ENCODE measurements at regions not wholly inside any gene's neighbourhood (a gene's known extent, or its start where the extent isn't known, plus 50 kb on each side); places are given as distances from the start of the nearest gene placed in this dataset.

DNA sequence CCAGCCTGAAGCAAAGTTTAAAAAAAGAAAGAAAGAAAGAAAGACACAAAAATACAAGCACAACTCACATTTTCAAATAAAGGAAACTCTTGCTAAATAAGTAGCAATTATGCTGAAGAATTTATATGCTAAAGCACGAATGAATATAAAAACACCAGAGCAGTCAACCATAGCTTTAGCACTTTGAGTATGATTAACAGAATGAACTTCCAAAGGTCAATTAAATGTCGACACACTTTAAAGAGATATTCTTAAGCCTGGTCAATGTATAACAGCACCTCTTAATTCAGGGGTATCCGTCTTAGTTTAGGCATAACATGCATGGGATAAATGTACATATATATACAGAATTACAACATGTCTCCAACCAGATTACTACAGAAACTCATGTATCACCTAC is 125.9 kb downstream of the OGFRL1 start:
- Histone ChIP-seq H3K4me3 (ENCODE audit: low read length) (no peak overlapping the region), H3K9ac (ENCODE audit: low read length) (no peak overlapping the region), H3K27me3 (ENCODE audit: low read depth, low read length) (no peaks in the 10 kb centered on the region), H3K36me3 (replicated peaks; ENCODE audit: low read depth, low read length) (no peaks in the 10 kb centered on the region), H3K9me3 (ENCODE audit: insufficient read depth, low read length) (no peaks in the 10 kb centered on the region), H4K20me1 (ENCODE audit: insufficient read depth, low read length) (no peaks in the 10 kb centered on the region), H3K4me2 (ENCODE audit: low read length) (no peak overlapping the region), H3K4me1 (ENCODE audit: low read length) (peaks cover 10% of the 10 kb centered on the region), H3K79me2 (ENCODE audit: low read length) (no peaks in the 10 kb centered on the region), H3K27ac (ENCODE audit: low read length) (no peak overlapping the region), H2AFZ (ENCODE audit: low read depth, low read length) (no peak overlapping the region)
- TF ChIP-seq EZH2phosphoT487 (IDR thresholded peaks at IDR 0.05; ENCODE audit: low read depth), result no peak
- TF ChIP-seq, protein P1, sequence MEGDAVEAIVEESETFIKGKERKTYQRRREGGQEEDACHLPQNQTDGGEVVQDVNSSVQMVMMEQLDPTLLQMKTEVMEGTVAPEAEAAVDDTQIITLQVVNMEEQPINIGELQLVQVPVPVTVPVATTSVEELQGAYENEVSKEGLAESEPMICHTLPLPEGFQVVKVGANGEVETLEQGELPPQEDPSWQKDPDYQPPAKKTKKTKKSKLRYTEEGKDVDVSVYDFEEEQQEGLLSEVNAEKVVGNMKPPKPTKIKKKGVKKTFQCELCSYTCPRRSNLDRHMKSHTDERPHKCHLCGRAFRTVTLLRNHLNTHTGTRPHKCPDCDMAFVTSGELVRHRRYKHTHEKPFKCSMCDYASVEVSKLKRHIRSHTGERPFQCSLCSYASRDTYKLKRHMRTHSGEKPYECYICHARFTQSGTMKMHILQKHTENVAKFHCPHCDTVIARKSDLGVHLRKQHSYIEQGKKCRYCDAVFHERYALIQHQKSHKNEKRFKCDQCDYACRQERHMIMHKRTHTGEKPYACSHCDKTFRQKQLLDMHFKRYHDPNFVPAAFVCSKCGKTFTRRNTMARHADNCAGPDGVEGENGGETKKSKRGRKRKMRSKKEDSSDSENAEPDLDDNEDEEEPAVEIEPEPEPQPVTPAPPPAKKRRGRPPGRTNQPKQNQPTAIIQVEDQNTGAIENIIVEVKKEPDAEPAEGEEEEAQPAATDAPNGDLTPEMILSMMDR (IDR thresholded peaks at IDR 0.05; ENCODE audit: low read depth, low read length), result no peak

DNA sequence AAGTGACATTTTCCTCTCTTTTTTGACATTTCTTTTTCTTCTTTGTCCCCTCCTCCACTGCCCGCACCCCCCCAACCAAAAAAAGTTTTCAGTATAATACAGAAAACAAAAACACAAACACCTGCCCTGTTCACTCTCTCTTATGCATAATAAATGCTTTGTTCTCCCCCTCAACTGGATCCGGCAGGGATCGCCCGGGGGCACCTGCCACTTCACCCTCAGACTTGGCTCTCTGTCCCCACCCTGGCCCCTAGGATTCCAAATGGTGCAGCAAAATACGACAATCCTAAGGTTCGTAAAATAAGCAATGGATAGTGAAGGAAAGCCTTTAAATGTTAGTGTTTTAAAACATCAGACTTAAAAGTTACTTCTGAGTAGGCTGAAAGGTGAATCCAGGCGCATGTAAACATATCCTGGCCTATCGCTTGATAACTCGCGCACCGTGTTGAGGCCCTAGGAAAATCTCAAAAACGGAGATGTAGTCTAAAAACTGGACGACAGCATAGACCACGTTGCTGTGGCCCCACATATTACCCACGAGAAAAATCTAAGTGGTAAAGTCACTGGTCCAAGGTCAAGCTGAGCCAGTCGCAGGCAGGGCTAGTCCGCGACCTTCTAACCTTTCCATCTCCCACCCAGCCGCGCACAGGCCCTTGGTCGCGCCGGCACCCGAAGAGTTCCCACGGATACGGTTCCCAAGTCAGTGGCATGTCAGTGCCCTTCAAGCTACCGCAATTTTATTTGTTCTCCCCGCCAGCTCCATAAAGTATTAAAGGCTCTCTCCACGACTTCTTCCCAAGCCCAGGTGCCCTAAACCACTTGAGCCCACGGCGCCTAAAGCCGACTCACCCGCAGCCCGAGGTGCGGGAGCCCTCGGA is 130.8 kb downstream of the OGFRL1 start:
- no peaks in the 10 kb centered on the region for H3K4me1 ChIP-seq (ENCODE audit: low read length)
- no peak overlapping the region for H2AFZ ChIP-seq (ENCODE audit: low read depth, low read length)
- H3K27me3 ChIP-seq (ENCODE audit: low read depth, low read length), result no peaks in the 10 kb centered on the region
- no peaks in the 10 kb centered on the region for H4K20me1 ChIP-seq (ENCODE audit: insufficient read depth, low read length)
- no peaks in the 10 kb centered on the region for H3K79me2 ChIP-seq (ENCODE audit: low read length)
- no peak overlapping the region for H3K4me3 ChIP-seq (ENCODE audit: low read length)
- no peaks in the 10 kb centered on the region for H3K9me3 ChIP-seq (ENCODE audit: insufficient read depth, low read length)
- H3K36me3 ChIP-seq (replicated peaks; ENCODE audit: low read depth, low read length), result no peaks in the 10 kb centered on the region
- H3K27ac ChIP-seq (ENCODE audit: low read length), result no peak overlapping the region
- H3K4me2 ChIP-seq (ENCODE audit: low read length), result no peak overlapping the region
- H3K9ac ChIP-seq (ENCODE audit: low read length), result no peak overlapping the region
- TF ChIP-seq, protein P1 (IDR thresholded peaks at IDR 0.05; ENCODE audit: low read depth, low read length), result no peak
- no peak for TF ChIP-seq EZH2phosphoT487 (IDR thresholded peaks at IDR 0.05; ENCODE audit: low read depth)

DNA sequence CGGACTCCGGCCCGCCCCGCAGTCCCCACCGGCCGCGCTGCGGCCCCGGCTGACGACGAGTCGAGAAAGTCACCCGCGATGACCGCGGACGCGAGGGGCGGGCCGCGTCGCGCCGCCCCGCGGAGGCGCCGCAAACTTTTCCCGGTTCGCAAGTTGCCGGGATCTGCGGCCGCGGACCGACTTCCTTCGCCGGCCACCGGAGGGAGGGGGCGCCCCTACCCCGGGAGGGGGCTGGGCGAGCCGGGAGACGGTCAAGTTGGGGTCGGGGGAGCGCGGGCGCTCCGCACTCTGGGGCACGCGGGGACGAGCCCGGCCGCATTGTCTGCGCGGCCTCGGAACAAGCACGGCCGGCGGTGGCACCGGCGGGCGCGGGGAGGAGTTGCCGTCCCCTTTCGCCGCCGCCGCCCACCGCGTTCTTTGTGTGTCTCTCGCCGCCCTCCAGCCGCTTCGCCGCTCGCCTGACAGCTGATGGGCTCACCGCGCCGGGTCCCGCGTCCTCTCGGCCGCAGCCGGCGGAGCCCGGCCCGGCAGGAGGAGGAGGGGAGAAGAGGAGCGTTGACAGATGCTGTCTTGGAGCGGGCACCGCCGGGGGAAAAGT is 131.6 kb downstream of the OGFRL1 start:
- no peak overlapping the region for H3K9ac ChIP-seq (ENCODE audit: low read length)
- H3K4me2 ChIP-seq (ENCODE audit: low read length), result no peak overlapping the region
- H3K79me2 ChIP-seq (ENCODE audit: low read length), result no peaks in the 10 kb centered on the region
- H4K20me1 ChIP-seq (ENCODE audit: insufficient read depth, low read length), result no peaks in the 10 kb centered on the region
- H3K27ac ChIP-seq (ENCODE audit: low read length), result no peak overlapping the region
- H3K4me3 ChIP-seq (ENCODE audit: low read length), result no peak overlapping the region
- H3K4me1 ChIP-seq (ENCODE audit: low read length), result no peaks in the 10 kb centered on the region
- H3K27me3 ChIP-seq (ENCODE audit: low read depth, low read length), result no peaks in the 10 kb centered on the region
- H2AFZ ChIP-seq (ENCODE audit: low read depth, low read length), result no peak overlapping the region
- H3K36me3 ChIP-seq (replicated peaks; ENCODE audit: low read depth, low read length), result no peaks in the 10 kb centered on the region
- H3K9me3 ChIP-seq (ENCODE audit: insufficient read depth, low read length), result no peaks in the 10 kb centered on the region
- TF ChIP-seq, protein P1 (IDR thresholded peaks at IDR 0.05; ENCODE audit: low read depth, low read length), result no peak
- no peak for TF ChIP-seq EZH2phosphoT487 (IDR thresholded peaks at IDR 0.05; ENCODE audit: low read depth)

DNA sequence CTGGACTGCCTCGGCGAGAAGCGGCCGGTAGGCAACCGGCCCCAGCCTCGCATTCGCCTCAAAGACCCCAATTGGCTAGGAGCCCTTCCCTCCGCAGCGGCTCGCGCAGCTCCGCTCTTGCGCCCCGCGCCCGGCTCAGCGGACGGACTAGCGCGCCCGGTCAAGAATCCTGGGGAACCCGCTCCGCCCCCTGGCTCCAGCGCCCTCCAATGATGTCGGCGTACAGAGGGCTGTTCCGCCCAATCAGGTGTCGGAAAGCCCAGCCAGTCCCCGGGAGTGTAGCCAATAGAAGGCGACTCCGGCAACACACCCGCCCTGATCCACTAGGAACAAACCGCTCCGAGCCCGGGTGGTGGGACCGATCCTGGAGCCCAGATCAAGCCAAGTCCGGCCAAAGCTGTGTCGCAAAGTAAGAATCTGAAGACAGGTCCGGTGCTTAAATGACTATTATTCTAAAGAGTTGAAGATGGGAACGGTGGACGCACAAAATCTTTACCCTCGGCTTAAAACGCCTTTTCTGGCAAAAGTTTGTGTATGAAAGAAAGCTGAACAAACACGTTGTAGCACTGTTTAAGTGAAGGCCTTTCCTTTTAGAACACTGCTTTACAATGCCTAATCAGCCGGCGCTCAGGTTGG is 132.2 kb downstream of the OGFRL1 start:
- Histone ChIP-seq H3K27ac (ENCODE audit: low read length) (no peak overlapping the region), H3K36me3 (replicated peaks; ENCODE audit: low read depth, low read length) (no peaks in the 10 kb centered on the region), H2AFZ (ENCODE audit: low read depth, low read length) (no peak overlapping the region), H3K9ac (ENCODE audit: low read length) (no peak overlapping the region), H3K27me3 (ENCODE audit: low read depth, low read length) (no peaks in the 10 kb centered on the region), H3K9me3 (ENCODE audit: insufficient read depth, low read length) (no peaks in the 10 kb centered on the region), H4K20me1 (ENCODE audit: insufficient read depth, low read length) (no peaks in the 10 kb centered on the region), H3K4me3 (ENCODE audit: low read length) (no peak overlapping the region), H3K4me2 (ENCODE audit: low read length) (no peak overlapping the region), H3K4me1 (ENCODE audit: low read length) (no peaks in the 10 kb centered on the region), H3K79me2 (ENCODE audit: low read length) (no peaks in the 10 kb centered on the region)
- TF ChIP-seq EZH2phosphoT487 (IDR thresholded peaks at IDR 0.05; ENCODE audit: low read depth), result no peak
- TF ChIP-seq, protein P1 (IDR thresholded peaks at IDR 0.05; ENCODE audit: low read depth, low read length), result no peak
